GM12873 (cell line): ENCODE measurements at regions not wholly inside any gene's neighbourhood (a gene's known extent, or its start where the extent isn't known, plus 50 kb on each side); places are given as distances from the start of the nearest gene placed in this dataset.

Experiments
- CTCF ChIP-seq: IDR thresholded peaks from 2 replicates; pipeline ENCODE4 v1.5.1; 2012; ENCODE audit warnings: low read depth, mild to moderate bottlenecking, moderate library complexity, low read length, control low read depth; ENCODE audit not compliant: insufficient read depth; ENCODE audit errors: missing control alignments

GRCh38 chr12:60252359-60253096, 656.7 kb downstream of the SLC16A7 start:
- TF ChIP-seq CTCF, result no peak

GRCh38 chr12:60255044-60255443, 659.2 kb downstream of the SLC16A7 start:
- TF ChIP-seq CTCF, result no peak

GRCh38 chr12:60257063-60257462, 661.2 kb downstream of the SLC16A7 start:
- TF ChIP-seq CTCF, result no peak

- TF ChIP-seq CTCF, result no peak
Measured at GRCh38 chr12:60259225-60259624, 663.4 kb downstream of the SLC16A7 start.

GRCh38 chr12:60262378-60262777, 666.5 kb downstream of the SLC16A7 start:
- no peak for TF ChIP-seq CTCF

- TF ChIP-seq CTCF, result no peak
Measured at GRCh38 chr12:60263161-60263560, 667.3 kb downstream of the SLC16A7 start.

GRCh38 chr12:60263836-60264493, 668.1 kb downstream of the SLC16A7 start:
- TF ChIP-seq CTCF, result no peak
